ENCODE measurements at regions not wholly inside any gene's neighbourhood (a gene's known extent, or its start where the extent isn't known, plus 50 kb on each side); places are given as distances from the start of the nearest gene placed in this dataset.

GRCh38 chr11:59302991-59303390 lies 55.7 kb upstream of the OR5AN1 start:
- no peak for DNase-seq

- no peak for DNase-seq
Observed at GRCh38 chr11:59295435-59295834, 63.3 kb upstream of the OR5AN1 start.

GRCh38 chr11:59292611-59293010 lies 66.1 kb upstream of the OR5AN1 start:
- no peak for DNase-seq

- DNase-seq = no peak
Observed at GRCh38 chr11:59291228-59291627, 67.5 kb upstream of the OR5AN1 start.

GRCh38 chr11:59289356-59290181 lies 69.1 kb upstream of the OR5AN1 start:
- no peak for DNase-seq

GRCh38 chr11:59285716-59286260 lies 72.9 kb upstream of the OR5AN1 start:
- no peak for DNase-seq

- no peak for DNase-seq
Observed at GRCh38 chr11:59284773-59285129, 72.0 kb upstream of the MPEG1 start.

- no peak for DNase-seq
Observed at GRCh38 chr11:59283825-59284772, 71.4 kb upstream of the MPEG1 start.

- DNase-seq = no peak
Observed at GRCh38 chr11:59283311-59283710, 70.6 kb upstream of the MPEG1 start.

- DNase-seq = no peak
Observed at GRCh38 chr11:59281177-59281576, 68.5 kb upstream of the MPEG1 start.

- peak; percentile 33 for DNase-seq
Observed at GRCh38 chr11:59273373-59273841, 60.7 kb upstream of the MPEG1 start.

- no peak for DNase-seq
Observed at GRCh38 chr11:59272771-59273372, 60.1 kb upstream of the MPEG1 start.

GRCh38 chr11:59271811-59272327 lies 59.1 kb upstream of the MPEG1 start:
- DNase-seq = no peak

GRCh38 chr11:59271247-59271755 lies 58.6 kb upstream of the MPEG1 start:
- DNase-seq = no peak

- no peak for DNase-seq
Observed at GRCh38 chr11:59267736-59268475, 55.2 kb upstream of the MPEG1 start.

GRCh38 chr11:59267196-59267595 lies 54.5 kb upstream of the MPEG1 start:
- no peak for DNase-seq

GRCh38 chr11:59266491-59266890 lies 53.8 kb upstream of the MPEG1 start:
- DNase-seq = no peak

GRCh38 chr11:59265735-59266134 lies 53.0 kb upstream of the MPEG1 start:
- DNase-seq = no peak

- DNase-seq = no peak
Observed at GRCh38 chr11:59264736-59265135, 52.0 kb upstream of the MPEG1 start.

- no peak for DNase-seq
Observed at GRCh38 chr11:59263225-59263894, 50.6 kb upstream of the MPEG1 start.

All from SIG-M5 (cell line).